Activated naive CD4-positive, alpha-beta T cell treated with anti-CD3 and anti-CD28 coated beads, Interleukin-2, amount 50 U/mL, for 72 hours (primary cell): ENCODE measurements at regions not wholly inside any gene's neighbourhood (a gene's known extent, or its start where the extent isn't known, plus 50 kb on each side); places are given as distances from the start of the nearest gene placed in this dataset.
"Not testable (repeated sequence)": the region's sequence is repeated elsewhere in the genome, so short reads cannot be mapped to it uniquely, and the experiment has no call there.

Experiments
- ATAC-seq, 2 donors: fragments of 150-1000 bp; cut with Tn5 transposase; 2 replicates each; pipeline ENCODE4 v1.10.0; 2021; ENCODE audit warnings: mild to moderate bottlenecking in 2 of 2, moderate library complexity in 2 of 2
- DNase-seq, 2 donors: peaks; one replicate each; pipeline ENCODE4 v3.0.0; 2021 to 2022; ENCODE audit warnings: low spot score in 2 of 2
- H3K27ac Mint-ChIP-seq, 2 donors: one replicate each; pipeline ENCODE4 v1.8.0; 2022; ENCODE audit warnings: mild to moderate bottlenecking in 2 of 2, mixed read lengths in 2 of 2
- H3K36me3 Mint-ChIP-seq, 2 donors: one replicate each; pipeline ENCODE4 v1.8.0; 2022; ENCODE audit warnings: mixed read lengths in 2 of 2
- H3K9me3 Mint-ChIP-seq, 2 donors: one replicate each; pipeline ENCODE4 v1.8.0; 2022; ENCODE audit warnings: mixed read lengths in 2 of 2

GRCh38 chr11:134724106-134724778, 312.2 kb upstream of the B3GAT1 start:
- peaks cover 0 to 4% of the 10 kb centered on the region in 2 donors for H3K9me3 Mint-ChIP-seq
- H3K27ac Mint-ChIP-seq: no peak overlapping the region
- no peak for DNase-seq
- ATAC-seq: no peak
- no peaks in the 10 kb centered on the region for H3K36me3 Mint-ChIP-seq

GRCh38 chr11:134720691-134721070, 308.6 kb upstream of the B3GAT1 start:
- ATAC-seq, H3K36me3 Mint-ChIP-seq, H3K27ac Mint-ChIP-seq, H3K9me3 Mint-ChIP-seq, DNase-seq: not testable (repeated sequence)

DNA sequence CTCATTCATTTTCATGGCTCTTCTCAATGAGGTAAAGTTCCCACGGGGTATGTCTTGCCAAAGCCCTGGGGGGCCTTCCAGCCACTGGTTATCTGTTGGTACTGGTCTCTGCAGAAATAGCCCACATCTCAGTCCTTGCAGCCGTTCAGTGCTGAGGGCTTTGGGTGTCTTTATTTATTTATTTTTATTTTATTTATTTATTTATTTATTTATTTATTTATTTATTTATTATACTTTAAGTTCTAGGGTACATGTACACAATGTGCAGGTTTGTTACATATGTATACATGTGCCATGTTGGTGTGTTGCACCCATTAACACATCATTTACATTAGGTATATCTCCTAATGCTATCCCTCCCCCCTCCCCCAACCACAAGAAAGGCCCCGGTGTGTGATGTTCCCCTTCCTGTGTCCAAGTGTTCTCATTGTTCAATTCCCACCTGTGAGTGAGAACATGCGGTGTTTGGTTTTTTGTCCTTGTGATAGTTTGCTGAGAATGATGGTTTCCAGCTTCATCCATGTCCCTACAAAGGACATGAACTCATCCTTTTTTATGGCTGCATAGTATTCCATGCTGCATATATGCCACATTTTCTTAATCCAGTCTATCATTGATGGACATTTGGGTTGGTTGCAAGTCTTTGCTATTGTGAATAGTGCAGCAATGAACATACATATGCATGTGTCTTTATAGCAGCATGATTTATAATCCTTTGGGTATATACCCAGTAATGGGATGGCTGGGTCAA, 308.1 kb upstream of the B3GAT1 start:
- not testable (repeated sequence) for H3K9me3 Mint-ChIP-seq, H3K36me3 Mint-ChIP-seq, DNase-seq, ATAC-seq, H3K27ac Mint-ChIP-seq

DNA sequence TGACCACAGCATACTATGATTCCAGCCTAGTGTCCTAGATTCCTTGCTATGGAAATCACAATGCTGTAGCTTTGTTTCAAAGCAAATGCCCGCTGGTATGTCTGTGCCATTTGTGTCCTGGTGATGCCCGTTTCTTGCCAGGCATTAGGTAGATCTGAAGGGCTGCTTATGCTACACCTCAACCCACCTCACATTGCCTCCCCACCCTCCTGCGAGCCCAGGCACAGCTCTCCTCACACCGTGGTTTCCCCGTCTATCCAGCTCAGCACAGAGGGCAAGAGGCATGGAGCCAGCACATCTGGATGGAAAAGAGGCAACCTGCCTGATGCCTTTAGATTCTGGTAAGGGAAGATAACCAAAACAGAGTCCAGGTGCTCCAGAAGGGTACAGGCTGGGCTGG, 307.4 kb upstream of the B3GAT1 start:
- Mint-ChIP-seq H3K27ac (no peak overlapping the region), H3K9me3 (peaks cover 0 to 4% of the 10 kb centered on the region in 2 donors), H3K36me3 (no peaks in the 10 kb centered on the region)
- DNase-seq: no peak
- ATAC-seq: no peak

DNA sequence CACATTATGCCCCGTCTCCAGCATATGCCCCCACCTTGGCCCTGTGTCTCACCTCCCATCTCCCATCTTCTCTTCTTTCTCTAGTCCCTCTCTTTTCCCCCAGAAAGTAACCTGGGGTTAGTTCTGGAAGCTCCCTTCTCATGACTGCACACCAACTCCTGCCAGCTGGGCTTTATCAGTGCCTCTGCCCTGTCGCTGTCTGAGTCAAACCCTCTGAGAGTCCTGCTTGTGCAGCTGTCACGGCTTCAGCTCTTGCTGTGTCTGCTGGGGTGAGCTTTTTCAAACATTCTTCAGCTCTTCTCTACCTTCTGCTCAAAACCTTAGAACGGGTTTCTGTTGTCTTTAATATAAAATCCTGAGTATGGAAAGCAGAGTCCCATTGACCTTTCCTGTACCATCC, 304.5 kb upstream of the B3GAT1 start:
- ATAC-seq (no peak), DNase-seq (no peak)
- no peaks in the 10 kb centered on the region for H3K9me3 Mint-ChIP-seq
- H3K36me3 Mint-ChIP-seq: no peaks in the 10 kb centered on the region
- no peak overlapping the region for H3K27ac Mint-ChIP-seq

GRCh38 chr11:134714021-134714656, 302.1 kb upstream of the B3GAT1 start:
- Mint-ChIP-seq H3K9me3 (no peaks in the 10 kb centered on the region), H3K36me3 (no peaks in the 10 kb centered on the region), H3K27ac (no peak overlapping the region)
- DNase-seq: no peak
- no peak for ATAC-seq

- DNase-seq (no peak), ATAC-seq (no peak)
- H3K27ac Mint-ChIP-seq: no peak overlapping the region
- no peaks in the 10 kb centered on the region for H3K9me3 Mint-ChIP-seq
- no peaks in the 10 kb centered on the region for H3K36me3 Mint-ChIP-seq
Measured at GRCh38 chr11:134712228-134713145, 300.4 kb upstream of the B3GAT1 start.

- DNase-seq (no peak), ATAC-seq (no peak)
- H3K9me3 Mint-ChIP-seq: no peaks in the 10 kb centered on the region
- H3K36me3 Mint-ChIP-seq: no peaks in the 10 kb centered on the region
- H3K27ac Mint-ChIP-seq: no peak overlapping the region
Measured at GRCh38 chr11:134711588-134711987, 299.5 kb upstream of the B3GAT1 start.

DNA sequence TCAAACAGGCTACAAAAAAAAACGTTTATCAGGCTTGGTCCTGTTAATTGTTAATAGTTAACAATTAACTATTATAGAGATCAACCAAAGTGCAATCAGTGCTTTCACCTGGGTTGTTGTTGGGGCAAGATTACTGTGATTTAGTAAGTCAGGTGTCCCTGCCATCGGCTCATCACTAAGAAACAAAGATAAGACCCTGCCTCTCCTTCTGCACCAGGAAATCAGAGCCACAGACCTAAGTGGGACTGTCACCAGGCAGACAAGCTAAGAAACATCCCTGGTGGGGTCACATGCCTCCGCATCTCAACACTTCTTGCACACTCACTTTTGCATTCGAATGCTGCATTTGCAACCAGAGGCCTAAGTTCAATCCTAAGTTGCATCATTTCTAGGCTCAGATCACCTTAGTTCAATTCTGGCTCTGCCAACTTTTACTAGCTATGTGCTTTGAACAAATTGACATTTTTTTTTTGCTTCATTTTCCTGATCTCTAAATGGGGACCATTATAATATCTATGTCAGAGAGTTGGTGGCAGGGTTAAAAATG, 298.9 kb upstream of the B3GAT1 start:
- H3K9me3 Mint-ChIP-seq: no peaks in the 10 kb centered on the region
- DNase-seq (no peak), ATAC-seq (no peak)
- H3K27ac Mint-ChIP-seq: no peak overlapping the region
- H3K36me3 Mint-ChIP-seq: no peaks in the 10 kb centered on the region

- ATAC-seq (no peak), DNase-seq (no peak)
- no peaks in the 10 kb centered on the region for H3K9me3 Mint-ChIP-seq
- no peak overlapping the region for H3K27ac Mint-ChIP-seq
- H3K36me3 Mint-ChIP-seq: no peaks in the 10 kb centered on the region
Measured at GRCh38 chr11:134705858-134706257, 293.8 kb upstream of the B3GAT1 start.

GRCh38 chr11:134702827-134703226, 290.8 kb upstream of the B3GAT1 start:
- no peak overlapping the region for H3K27ac Mint-ChIP-seq
- ATAC-seq (no peak), DNase-seq (no peak)
- no peaks in the 10 kb centered on the region for H3K36me3 Mint-ChIP-seq
- H3K9me3 Mint-ChIP-seq: no peaks in the 10 kb centered on the region

GRCh38 chr11:134701564-134702165, 289.6 kb upstream of the B3GAT1 start:
- Mint-ChIP-seq H3K27ac (no peak overlapping the region), H3K36me3 (no peaks in the 10 kb centered on the region), H3K9me3 (no peaks in the 10 kb centered on the region)
- no peak for ATAC-seq
- DNase-seq: no peak

DNA sequence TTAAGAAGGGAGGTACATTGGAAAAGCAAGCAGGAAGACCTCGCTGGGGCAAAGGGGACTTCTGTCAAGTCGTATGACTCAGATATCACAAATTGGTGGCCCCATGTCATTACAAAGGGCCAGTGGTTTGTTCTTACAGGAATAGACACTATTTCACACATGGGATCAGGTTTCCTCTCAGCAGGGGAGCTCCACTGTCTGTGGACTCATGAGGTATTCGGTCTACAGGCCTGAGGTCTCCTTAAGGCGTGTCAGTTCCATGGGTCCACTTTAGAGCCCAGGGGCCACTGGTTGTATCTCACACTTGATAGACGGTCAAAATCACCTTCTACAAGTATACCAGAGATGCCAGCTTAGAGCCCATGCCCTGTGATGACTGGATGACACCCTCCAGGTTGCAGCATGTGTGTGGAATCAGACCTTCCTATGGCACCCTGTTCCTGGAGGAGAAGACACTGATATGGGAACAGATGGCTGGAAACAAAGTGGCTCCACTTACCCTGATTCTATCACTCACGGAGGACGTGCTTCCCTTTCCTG, 288.1 kb upstream of the B3GAT1 start:
- H3K27ac Mint-ChIP-seq: no peak overlapping the region
- ATAC-seq: no peak
- no peak for DNase-seq
- no peaks in the 10 kb centered on the region for H3K9me3 Mint-ChIP-seq
- H3K36me3 Mint-ChIP-seq: no peaks in the 10 kb centered on the region

GRCh38 chr11:134696455-134696854, 284.4 kb upstream of the B3GAT1 start:
- ATAC-seq (no peak), DNase-seq (no peak)
- H3K27ac Mint-ChIP-seq: no peak overlapping the region
- H3K36me3 Mint-ChIP-seq: no peaks in the 10 kb centered on the region
- H3K9me3 Mint-ChIP-seq: no peaks in the 10 kb centered on the region

- no peak for DNase-seq
- Mint-ChIP-seq H3K27ac (no peak overlapping the region), H3K36me3 (no peaks in the 10 kb centered on the region), H3K9me3 (no peaks in the 10 kb centered on the region)
- ATAC-seq: no peak
Measured at GRCh38 chr11:134691985-134692384, 279.9 kb upstream of the B3GAT1 start.

DNA sequence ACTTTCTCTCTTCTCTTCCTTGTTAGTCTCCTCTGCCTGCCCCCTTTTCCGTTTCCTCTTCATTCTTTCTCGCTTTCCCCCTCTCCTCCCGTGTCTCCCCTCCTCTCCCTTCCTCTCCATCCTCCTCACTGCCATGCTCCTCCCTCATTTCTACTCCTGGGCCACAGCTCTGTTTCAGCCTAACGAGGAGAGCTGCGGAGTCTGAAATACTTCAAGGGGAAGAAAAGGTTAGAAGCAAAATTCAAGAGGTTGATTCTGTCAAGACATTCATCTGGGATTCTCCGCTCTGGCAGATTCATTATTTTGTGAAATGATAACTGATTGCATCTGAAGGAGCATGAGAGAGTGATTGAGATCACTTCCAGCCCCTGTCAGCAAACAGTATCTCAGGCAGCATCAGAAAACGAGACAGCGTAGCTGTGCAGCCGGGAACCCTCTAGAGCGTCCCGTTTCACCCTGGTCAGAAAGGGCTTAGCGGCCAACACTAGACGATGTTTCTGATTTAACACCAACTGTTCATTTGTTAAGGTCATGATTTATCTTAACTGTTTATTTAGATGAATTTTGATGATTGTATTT, 279.3 kb upstream of the B3GAT1 start:
- Mint-ChIP-seq H3K36me3 (no peaks in the 10 kb centered on the region), H3K27ac (no peak overlapping the region), H3K9me3 (no peaks in the 10 kb centered on the region)
- no peak for DNase-seq
- no peak for ATAC-seq
